NCI-H524 treated with DMSO at 0.1 percent for 48 hours (cell line): ENCODE measurements at regions not wholly inside any gene's neighbourhood (a gene's known extent, or its start where the extent isn't known, plus 50 kb on each side); places are given as distances from the start of the nearest gene placed in this dataset.

Experiments
- DNase-seq: peaks from one replicate; lab custom pipeline; 2025; lab: John Stamatoyannopoulos, UW

DNA sequence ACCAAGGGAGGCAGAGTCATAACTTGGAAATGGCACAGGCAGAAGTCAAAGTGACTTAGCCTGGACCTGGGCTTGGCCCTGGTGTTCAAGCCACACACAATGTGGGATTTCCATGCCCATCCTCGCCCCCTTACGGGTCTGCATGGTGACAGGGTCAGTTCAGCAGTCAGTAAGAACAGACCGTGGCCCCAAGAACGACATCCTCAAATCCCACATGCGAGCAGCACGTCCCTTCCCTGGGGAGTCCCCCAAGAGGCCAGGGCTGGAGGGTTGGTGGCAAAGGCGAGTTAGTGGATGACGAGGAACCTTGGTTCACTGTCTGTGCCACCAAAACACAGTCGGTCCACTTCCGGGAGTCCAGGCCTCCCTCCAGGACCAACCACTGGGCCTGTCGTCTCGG lies 93.3 kb upstream of the MGMT start:
- no peak for DNase-seq

DNA sequence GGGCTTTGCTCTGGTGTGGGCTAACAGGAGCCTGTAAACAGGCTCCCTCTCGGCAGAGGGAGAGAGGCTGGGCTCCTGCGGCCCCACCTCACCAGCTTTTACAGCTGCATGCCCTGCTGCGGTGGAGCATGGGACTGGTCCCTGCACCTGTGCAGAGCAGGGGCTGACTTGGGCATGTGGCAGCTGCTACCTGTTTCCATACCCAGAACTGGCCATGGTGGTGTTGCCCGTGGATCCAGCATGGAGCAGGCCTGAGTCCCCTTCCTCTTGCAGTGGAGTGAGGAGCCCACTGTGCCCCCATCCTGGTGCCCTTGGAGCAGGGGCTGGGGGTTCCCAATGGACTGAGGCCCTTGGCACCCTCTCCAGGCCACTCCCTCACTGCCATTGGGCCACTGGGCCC lies 91.9 kb upstream of the MGMT start:
- DNase-seq: no peak

DNA sequence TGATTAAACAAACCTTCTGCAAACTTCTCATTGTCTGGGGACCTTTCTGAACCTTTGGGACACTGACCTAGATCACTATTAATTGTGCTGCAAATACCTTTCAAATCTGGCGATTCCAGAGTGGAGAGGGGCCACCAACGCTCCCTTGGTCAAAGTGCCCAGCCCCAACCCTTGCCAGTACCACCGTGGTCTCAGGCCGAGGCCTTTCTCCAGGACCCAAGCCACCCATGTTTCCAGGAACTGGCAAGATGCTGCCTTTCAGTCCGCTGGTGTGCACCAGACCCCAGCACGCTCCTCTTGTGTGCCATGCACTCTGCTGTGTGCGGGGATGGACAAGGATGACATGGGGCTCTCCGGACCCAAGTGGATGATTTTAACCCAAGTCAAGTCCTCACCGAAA lies 91.1 kb upstream of the MGMT start:
- no peak for DNase-seq

DNA sequence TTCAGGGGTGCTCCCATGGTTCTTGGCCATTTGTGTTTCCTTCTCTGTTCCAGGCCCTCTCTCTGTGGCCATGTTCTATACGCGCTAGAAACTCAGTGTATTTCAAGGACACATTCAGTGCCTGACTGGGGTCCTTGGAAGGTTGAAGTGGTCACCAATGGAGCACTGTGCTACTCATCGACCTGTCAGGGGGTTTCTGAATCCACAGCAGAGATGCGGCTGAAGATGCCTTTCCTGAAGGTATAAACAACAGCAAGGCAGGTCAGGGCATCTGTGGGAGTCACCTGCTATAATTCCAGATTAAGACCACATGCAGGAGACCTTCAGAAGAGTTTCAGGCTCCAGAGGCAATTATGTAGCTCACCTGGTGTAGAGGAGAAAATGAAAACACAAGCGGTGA lies 86.8 kb upstream of the MGMT start:
- no peak for DNase-seq

- DNase-seq: no peak
Observed at GRCh38 chr10:129381741-129382140, 85.3 kb upstream of the MGMT start.

- no peak for DNase-seq
Observed at GRCh38 chr10:129382401-129382800, 84.6 kb upstream of the MGMT start.

DNA sequence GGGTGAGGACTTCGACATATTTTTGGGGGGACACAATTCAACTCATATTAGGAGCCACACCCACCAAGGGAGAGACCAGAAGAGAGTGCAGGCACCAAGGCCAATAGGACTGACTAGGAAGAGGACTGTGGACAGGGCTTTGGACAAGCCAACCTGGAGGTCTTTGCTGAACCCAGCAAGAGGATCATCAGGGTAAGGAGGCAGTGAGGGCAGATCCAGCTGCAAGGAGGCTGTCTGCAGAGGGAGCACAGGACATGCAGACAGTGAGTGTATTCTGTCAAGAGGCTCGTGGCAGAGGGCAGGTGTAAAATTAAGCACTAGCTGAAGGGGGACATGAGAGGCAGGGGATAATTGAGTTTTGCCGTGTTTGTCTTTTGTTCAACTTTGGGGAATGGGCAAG lies 83.4 kb upstream of the MGMT start:
- DNase-seq: no peak

DNA sequence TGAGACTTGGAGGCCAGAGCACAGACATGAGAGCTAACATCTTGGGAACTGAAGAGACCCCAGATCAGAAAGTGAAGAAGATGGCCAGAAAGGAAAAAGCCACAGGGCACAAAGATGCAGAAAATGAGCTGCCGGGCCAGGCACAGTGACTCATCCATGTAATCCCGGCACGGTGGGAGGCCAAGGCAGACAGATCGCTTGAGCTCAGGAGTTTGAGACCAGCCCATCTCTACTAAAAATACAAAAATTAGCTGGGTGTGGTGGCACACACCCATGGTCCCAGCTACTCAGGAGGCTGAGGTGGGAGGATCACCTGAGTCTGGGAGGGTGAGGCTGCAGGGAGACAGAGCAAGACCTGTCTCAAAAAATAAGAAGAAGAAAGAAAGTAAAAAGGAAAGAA lies 81.4 kb upstream of the MGMT start:
- DNase-seq: no peak

- DNase-seq: no peak
Observed at GRCh38 chr10:129386415-129387257, 80.4 kb upstream of the MGMT start.

DNA sequence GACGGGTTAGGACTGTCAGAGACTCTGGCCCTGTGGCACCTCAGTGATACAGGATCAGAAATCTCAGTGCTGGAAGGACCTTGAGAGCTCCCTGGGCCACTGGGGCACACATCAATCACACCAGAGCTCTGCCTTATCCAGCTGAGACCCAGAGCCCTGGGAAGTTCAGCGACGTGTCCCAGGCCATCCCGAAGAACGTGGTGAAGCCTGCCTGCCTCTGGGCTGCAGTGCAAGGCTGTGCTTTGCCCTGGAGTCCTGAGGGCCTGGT lies 79.8 kb upstream of the MGMT start:
- no peak for DNase-seq

DNA sequence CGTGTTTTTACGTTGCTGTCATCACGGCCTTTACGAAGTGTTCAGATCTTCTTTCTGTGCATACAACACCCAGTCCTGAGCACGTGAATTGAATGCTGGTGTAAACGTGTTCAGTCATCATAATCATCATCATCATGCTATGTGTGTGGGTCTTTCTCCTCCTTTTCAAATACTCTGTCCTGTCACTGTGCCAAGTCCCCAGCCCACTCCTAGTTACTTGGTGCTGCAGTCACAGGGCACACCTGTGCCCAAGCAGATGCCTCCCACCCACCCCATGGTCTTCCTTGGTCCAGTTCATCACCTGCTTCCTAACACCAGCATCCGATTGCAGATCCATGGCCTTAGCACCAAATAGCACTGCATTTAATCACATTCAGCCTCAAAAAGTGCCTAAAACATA lies 78.6 kb upstream of the MGMT start:
- DNase-seq: no peak

GRCh38 chr10:129389194-129389593 lies 77.8 kb upstream of the MGMT start:
- no peak for DNase-seq

DNA sequence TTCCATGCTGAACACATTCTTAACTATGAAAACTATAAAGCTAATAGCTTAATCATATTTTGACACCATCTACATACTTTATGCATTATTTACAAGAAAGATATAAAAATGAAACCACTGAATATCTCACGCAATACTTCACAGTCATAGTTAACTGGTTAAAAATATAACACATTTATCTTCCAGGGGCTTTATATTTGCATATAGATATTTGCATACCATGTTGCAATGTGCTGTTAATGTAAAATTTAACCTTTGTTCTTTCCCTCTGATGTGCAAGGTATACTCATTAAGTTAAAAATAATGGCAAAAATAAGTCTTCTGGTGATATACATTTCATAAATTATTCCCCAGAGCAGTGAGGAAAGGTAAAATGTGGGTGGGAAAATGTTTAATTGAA lies 76.9 kb upstream of the MGMT start:
- DNase-seq: no peak

DNA sequence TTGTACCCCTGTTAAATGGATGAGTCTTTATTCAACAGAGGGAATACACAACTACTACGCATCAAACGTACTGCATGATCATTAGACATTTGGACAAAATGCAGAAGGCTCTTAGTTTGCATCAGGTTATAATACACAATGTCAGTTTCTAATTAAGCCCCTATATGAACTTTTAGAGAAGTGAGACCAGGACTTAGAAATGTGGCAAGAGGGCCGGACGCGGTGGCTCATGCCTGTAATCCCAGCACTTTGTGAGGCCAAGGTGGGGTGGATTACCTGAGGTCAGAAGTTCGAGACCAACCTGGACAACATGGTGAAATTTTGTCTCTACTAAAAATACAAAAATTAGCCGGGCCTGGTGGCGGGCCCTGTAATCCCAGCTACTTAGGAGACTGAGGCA lies 76.3 kb upstream of the MGMT start:
- no peak for DNase-seq

- DNase-seq: no peak
Observed at GRCh38 chr10:129391464-129391863, 75.6 kb upstream of the MGMT start.

- no peak for DNase-seq
Observed at GRCh38 chr10:129392855-129393254, 74.2 kb upstream of the MGMT start.

GRCh38 chr10:129393812-129394211 lies 73.2 kb upstream of the MGMT start:
- DNase-seq: no peak

- DNase-seq: no peak
Observed at GRCh38 chr10:129394518-129395328, 72.3 kb upstream of the MGMT start.

GRCh38 chr10:129396021-129396722 lies 70.9 kb upstream of the MGMT start:
- DNase-seq: no peak

DNA sequence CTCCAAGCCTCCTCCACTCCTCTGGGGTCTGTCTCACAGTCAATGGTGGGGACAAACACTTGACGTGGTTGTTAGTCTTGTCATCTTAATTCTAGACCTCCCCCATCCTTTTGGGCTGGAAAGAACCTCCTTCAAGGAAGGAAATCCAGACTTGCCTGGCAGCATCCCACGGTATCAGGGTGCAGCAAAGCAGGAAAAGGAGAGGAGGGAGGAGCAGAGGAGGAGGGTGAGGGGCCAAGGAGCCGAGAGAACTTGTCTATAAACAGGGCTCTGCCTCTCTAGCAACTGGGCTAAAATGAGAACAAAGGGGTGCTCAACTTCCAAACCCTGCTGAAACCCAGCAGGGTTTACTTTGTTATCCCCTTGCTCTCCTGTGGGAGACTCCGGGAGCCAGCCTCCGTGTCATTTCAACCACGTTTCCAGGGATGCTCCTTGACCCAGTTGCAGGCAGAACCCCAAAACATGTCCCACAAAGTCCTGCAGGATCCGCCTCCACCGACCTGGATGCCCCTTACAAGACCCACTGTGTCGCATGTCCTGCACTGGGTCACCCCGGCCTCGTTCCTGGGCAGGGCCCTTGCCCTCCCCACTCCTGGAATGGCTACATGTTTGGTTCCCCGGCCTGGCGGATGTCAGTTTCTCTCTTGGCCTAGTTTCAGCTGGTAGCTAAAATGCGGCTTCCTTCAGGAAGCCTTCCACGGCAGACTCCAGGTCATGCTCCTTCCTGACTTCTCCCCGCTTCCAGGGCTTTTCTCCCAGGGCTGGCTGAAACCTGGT lies 69.7 kb upstream of the MGMT start:
- DNase-seq: no peak

DNA sequence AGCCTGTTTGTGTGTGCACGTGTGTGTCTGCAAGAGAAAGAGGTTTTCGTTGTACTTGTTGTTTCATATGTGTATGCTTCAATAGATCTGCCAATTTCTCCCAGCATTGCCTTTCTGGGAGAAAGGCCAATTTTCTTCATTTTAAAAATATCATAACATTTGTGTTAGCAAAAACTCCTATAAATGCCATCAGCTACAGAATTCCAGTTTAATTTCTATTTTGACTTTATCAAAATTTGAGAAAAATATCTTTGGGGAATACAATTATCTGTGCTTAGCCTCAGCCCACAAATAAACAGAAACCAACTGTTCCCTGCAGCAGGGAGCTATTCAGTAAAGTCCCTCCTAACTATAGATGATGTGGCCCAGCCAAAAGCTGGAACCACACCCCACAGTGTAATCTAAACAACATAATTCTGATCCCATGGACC lies 68.3 kb upstream of the MGMT start:
- DNase-seq: no peak

GRCh38 chr10:129400426-129400825 lies 66.6 kb upstream of the MGMT start:
- no peak for DNase-seq
